ENCODE measurements at regions not wholly inside any gene's neighbourhood (a gene's known extent, or its start where the extent isn't known, plus 50 kb on each side); places are given as distances from the start of the nearest gene placed in this dataset.

DNA sequence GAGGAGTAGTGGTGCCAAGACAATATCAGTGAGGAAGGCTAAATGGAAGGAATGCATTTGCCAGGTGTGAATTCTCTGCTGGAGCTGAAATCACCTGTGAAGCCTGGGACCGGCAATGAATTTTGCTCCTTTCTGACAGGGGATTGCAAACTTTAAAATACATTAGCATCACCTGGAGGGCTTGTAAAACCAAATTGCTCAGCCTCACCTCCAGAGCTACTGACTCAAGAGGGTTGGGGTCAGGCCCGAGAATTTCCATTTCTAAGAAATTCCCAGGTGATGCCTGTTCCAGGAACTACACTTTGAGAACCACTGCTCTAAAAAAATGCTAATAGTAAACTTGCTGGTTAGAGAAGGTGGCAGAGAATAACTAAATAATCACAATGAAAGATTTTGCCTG lies 445.6 kb upstream of the RBMS3 start:
- no peak for DNase-seq

DNA sequence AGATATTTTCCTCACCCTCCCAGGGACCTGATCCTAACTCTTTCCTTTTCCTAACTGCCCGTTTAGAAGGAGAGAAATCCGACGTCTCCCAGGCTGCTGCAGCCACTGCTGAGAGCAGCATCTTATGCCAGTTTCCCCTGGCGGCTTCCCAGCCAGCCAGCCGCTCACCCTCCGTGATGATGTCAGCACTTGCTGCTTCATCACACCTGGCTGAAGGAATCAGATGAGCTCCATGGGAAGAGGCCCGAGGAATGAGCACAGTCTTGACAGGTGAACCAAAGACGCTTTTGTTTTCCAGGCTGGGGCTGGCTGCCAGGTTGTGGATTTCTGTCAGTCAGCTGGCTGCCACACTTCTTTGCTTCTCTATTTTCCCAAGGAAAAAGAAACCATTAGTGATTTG lies 445.1 kb upstream of the RBMS3 start:
- DNase-seq, result no peak

- no peak for DNase-seq
Observed at GRCh38 chr3:28836199-28836598, 444.7 kb upstream of the RBMS3 start.

DNA sequence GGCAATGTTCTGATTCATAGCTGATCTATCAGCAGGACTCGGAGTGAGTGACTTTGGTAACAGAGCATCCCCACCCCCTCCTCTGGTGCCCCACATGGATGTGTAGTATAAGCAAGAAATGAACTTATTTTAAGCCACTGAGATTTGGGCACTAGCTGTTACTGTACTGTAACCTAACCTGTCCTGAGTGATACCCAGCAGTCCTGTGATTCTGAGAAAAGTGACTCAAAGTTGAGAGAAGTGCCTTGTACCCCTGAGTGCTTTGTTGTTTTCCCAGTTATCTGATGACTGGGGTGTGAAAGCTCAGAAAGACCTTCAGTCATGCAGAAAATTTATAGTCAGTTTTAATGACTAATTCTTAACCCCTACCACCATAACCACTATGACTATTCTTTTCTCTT lies 439.9 kb upstream of the RBMS3 start:
- no peak for DNase-seq

- no peak for DNase-seq
Observed at GRCh38 chr3:28841441-28841840, 439.4 kb upstream of the RBMS3 start.

GRCh38 chr3:28844298-28845005 lies 436.4 kb upstream of the RBMS3 start:
- no peak for DNase-seq

DNA sequence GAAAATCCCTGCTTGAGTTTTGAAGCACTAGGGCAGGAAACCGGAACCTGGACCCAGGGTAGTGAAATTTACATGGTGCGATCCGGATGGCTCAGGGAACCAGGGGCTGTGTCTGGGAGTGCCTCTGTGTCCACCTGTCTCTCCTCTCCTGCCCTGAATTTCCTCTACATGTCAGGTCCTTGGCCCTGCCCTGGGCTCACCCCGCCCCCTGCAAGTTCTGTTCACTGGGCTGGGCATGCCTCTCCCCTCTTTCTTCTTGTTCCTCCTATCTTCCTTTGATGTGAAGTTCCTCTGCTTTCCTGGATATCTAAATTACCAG lies 435.9 kb upstream of the RBMS3 start:
- no peak for DNase-seq

- DNase-seq, result no peak
Observed at GRCh38 chr3:28846971-28847478, 433.8 kb upstream of the RBMS3 start.

GRCh38 chr3:28847736-28848135 lies 433.1 kb upstream of the RBMS3 start:
- DNase-seq, result no peak

- DNase-seq, result no peak
Observed at GRCh38 chr3:28850186-28850585, 430.7 kb upstream of the RBMS3 start.

GRCh38 chr3:28853830-28854229 lies 427.0 kb upstream of the RBMS3 start:
- no peak for DNase-seq

DNA sequence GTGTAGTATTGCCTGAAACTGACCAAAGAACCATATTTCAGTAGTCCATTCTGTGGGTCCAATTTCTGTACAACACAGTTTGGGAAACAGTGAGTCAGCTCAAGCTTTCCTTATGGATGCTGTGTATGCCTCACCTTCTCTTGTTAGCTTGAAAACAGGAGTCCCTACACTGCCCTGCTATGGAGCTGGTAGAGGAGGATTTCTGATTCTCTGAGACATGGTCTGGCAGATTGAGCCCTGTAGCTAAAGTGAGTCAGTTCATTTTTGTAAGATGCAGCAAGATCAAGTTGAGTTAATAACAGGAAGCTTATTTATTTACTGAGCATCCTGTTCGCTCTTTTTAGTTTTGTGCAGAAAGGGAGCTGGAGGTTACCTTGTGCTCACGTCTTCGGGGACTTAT lies 424.1 kb upstream of the RBMS3 start:
- DNase-seq, result no peak

GRCh38 chr3:28859897-28860296 lies 421.0 kb upstream of the RBMS3 start:
- no peak for DNase-seq

GRCh38 chr3:28860307-28860706 lies 420.6 kb upstream of the RBMS3 start:
- DNase-seq, result peak; percentile 52

GRCh38 chr3:28863186-28863585 lies 417.7 kb upstream of the RBMS3 start:
- no peak for DNase-seq

DNA sequence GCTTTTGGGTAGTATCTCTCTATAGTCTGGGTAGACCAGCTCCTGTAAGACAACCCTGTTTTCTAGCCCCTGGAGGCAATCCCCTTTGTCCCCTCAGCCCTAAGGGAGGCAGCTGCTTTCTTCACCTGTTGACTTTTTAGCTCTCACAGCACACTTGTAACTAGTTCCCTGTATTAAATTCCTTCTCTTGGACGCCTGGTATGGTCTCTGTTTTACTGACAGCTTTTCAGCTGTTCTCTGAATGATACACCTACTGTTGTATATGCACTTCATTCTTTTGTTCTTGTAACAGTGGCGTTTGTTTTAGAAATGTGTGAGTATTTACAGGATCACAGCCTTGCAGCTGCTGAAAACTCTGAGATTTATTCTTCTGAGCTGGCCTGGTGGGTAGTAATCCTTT lies 413.0 kb upstream of the RBMS3 start:
- DNase-seq, result no peak

DNA sequence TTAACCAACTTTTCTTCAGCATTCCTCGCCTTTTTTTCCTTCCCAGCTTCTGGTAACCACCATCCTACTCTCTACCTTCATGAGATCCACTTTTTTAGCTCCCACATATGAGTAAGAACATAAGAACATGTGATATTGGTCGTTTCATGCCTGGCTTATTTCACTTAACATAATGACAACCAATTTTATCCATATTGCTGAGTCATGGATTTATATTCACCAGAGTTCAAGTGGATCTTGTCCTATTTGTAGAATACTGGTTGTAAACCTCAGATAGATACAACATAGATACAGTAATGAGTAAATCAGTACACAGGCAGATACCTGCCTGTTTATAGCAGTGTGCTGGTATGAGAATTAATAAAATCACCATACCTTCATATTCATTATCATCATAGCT lies 412.0 kb upstream of the RBMS3 start:
- DNase-seq, result no peak

GRCh38 chr3:28877912-28878311 lies 403.0 kb upstream of the RBMS3 start:
- no peak for DNase-seq

DNA sequence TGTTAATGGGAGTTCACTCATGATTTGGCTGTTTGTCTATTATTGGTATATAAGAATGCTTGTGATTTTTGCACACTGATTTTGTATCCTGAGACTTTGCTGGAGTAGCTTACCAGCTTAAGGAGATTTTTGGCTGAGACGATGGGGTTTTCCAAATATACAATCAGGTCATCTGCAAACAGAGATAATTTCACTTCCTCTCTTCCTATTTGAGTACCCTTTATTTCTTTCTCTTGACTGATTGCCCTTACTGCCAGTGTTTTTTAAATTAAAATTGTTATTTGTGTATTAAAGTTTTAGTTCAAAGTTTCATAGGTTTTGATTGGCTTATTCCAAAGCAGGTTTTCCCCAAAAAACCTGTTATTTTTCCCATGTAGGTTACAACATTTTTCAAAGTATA lies 390.5 kb upstream of the RBMS3 start:
- DNase-seq, result no peak

DNA sequence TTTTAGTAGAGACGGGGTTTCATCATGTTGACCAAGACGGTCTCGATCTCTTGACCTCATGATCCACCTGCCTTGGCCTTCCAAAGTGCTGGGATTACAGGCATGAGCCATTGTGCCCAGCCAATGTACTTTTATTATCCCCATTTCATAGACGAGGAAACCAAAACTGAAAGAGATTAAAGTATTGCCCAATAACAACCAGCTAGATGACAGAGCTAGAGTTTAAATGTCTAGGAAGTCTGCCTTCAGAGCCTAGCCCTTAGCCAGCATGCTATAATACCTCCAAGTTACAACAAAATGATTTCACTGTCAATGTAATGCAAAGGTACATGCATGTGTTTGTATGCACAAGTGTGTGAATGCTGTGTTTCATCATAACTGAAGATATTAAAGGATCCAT lies 389.4 kb upstream of the RBMS3 start:
- DNase-seq, result no peak

GRCh38 chr3:28900301-28900700 lies 380.6 kb upstream of the RBMS3 start:
- no peak for DNase-seq

- DNase-seq, result no peak
Observed at GRCh38 chr3:28901018-28901417, 379.9 kb upstream of the RBMS3 start.

DNA sequence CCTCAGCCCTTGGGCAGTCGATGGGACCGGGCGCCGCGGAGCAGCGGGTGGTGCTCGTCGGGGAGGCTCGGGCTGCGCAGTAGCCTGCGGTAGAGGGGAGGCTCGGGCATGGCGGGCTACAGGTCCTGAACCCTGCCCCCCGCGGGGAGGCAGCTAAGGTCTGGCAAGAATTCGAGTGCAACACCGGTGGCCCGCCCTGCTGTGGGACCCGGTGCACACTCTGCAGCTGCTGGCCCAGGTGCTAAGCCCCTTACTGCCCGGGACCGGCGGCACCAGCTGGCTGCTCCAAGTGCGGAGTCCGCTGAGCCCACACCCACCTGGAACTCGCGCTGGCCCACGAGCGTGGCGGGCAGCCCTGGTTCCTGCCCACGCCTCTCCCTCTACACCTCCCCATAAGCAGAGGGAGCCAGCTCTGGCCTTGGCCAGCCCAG lies 377.7 kb upstream of the RBMS3 start:
- no peak for DNase-seq

GRCh38 chr3:28905798-28906197 lies 375.1 kb upstream of the RBMS3 start:
- no peak for DNase-seq

- DNase-seq, result no peak
Observed at GRCh38 chr3:28906561-28907310, 374.1 kb upstream of the RBMS3 start.

Data from left hindlimb (tissue), 1 donor.